Midbrain (tissue), 1 donor: ENCODE measurements at regions not wholly inside any gene's neighbourhood (a gene's known extent, or its start where the extent isn't known, plus 50 kb on each side); places are given as distances from the start of the nearest gene placed in this dataset.

Experiments
- DNase-seq: peaks from one replicate; lab custom pipeline; 2025; lab: John Stamatoyannopoulos, UW

GRCh38 chr11:13104619-13105236, 95.6 kb downstream of the RASSF10 start:
- no peak for DNase-seq

GRCh38 chr11:13105237-13105844, 96.2 kb downstream of the RASSF10 start:
- no peak for DNase-seq

- DNase-seq = no peak
These were observed 98.5 kb downstream of the RASSF10 start for GRCh38 chr11:13107544-13108044.

GRCh38 chr11:13108416-13108815, 99.3 kb downstream of the RASSF10 start:
- DNase-seq = no peak

GRCh38 chr11:13109616-13110015, 100.5 kb downstream of the RASSF10 start:
- DNase-seq = no peak

GRCh38 chr11:13110145-13110544, 101.0 kb downstream of the RASSF10 start:
- no peak for DNase-seq

GRCh38 chr11:13110929-13111812, 102.1 kb downstream of the RASSF10 start:
- no peak for DNase-seq

GRCh38 chr11:13111813-13112130, 102.7 kb downstream of the RASSF10 start:
- no peak for DNase-seq

GRCh38 chr11:13114566-13115379, 105.7 kb downstream of the RASSF10 start:
- DNase-seq = peak; percentile 22

GRCh38 chr11:13115380-13115675, 106.2 kb downstream of the RASSF10 start:
- DNase-seq = no peak

- DNase-seq = no peak
These were observed 107.4 kb downstream of the RASSF10 start for GRCh38 chr11:13116491-13116890.

GRCh38 chr11:13117344-13117743, 108.2 kb downstream of the RASSF10 start:
- DNase-seq = no peak

- no peak for DNase-seq
These were observed 109.1 kb downstream of the RASSF10 start for GRCh38 chr11:13118194-13118593.

GRCh38 chr11:13118650-13119049, 109.5 kb downstream of the RASSF10 start:
- no peak for DNase-seq

- no peak for DNase-seq
These were observed 110.2 kb downstream of the RASSF10 start for GRCh38 chr11:13119361-13119760.

- DNase-seq = no peak
These were observed 110.9 kb downstream of the RASSF10 start for GRCh38 chr11:13119941-13120520.

GRCh38 chr11:13120691-13121090, 111.6 kb downstream of the RASSF10 start:
- no peak for DNase-seq

GRCh38 chr11:13126430-13126829, 117.3 kb downstream of the RASSF10 start:
- DNase-seq = no peak

- DNase-seq = no peak
These were observed 118.0 kb downstream of the RASSF10 start for GRCh38 chr11:13127161-13127560.

- DNase-seq = no peak
These were observed 119.2 kb downstream of the RASSF10 start for GRCh38 chr11:13128354-13128753.

GRCh38 chr11:13134066-13134465, 125.0 kb downstream of the RASSF10 start:
- no peak for DNase-seq

- DNase-seq = no peak
These were observed 125.8 kb downstream of the RASSF10 start for GRCh38 chr11:13134886-13135285.
